ENCODE measurements at regions not wholly inside any gene's neighbourhood (a gene's known extent, or its start where the extent isn't known, plus 50 kb on each side); places are given as distances from the start of the nearest gene placed in this dataset.

DNA sequence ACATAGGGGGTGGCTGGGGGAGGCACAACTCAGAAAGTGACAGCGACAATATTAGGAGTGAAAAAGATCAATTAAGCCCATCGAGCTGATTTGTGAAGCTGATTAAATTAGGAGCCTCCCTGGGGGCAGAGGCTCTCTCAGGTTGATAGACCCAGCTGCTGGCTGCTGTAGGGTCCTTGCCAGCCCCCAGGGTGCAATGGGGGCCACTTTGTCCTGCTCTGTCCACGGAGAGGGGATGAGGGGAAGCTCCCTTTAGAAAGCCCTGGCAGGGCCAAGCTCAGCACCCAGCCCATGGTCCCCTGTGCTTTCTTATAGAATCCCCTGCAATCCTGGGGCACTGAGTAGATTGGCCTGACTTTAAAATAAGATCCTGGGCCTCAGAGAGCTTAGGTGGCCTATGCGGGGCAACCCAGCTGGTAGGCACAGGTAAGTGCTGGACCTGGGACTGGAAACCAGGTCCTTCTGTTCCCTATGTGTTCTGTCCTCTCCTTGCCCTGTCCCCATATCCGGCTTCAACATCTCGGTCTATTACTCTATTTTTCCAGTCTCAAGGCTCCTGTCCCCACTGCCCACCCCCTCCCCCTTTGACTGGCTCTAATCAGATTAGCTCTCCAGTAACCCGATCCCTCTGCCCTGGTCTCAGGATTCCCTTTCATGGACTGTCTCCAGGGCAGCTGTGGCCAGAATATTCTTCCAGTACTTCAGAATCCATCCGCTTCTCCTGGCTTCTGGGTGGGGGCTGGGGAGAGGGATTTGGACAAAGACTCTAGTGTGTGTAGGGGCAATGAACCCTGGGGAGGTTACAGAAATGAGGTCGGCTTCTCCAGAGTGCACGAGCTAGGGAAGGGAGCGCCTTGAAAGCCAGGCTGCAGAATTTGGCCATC, 259.6 kb downstream of the RPS24 start:
- TF ChIP-seq, protein P1, sequence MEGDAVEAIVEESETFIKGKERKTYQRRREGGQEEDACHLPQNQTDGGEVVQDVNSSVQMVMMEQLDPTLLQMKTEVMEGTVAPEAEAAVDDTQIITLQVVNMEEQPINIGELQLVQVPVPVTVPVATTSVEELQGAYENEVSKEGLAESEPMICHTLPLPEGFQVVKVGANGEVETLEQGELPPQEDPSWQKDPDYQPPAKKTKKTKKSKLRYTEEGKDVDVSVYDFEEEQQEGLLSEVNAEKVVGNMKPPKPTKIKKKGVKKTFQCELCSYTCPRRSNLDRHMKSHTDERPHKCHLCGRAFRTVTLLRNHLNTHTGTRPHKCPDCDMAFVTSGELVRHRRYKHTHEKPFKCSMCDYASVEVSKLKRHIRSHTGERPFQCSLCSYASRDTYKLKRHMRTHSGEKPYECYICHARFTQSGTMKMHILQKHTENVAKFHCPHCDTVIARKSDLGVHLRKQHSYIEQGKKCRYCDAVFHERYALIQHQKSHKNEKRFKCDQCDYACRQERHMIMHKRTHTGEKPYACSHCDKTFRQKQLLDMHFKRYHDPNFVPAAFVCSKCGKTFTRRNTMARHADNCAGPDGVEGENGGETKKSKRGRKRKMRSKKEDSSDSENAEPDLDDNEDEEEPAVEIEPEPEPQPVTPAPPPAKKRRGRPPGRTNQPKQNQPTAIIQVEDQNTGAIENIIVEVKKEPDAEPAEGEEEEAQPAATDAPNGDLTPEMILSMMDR (IDR thresholded peaks at IDR 0.05): no peak
- no peak for TF ChIP-seq POLR2A (IDR thresholded peaks at IDR 0.05)

All from thyroid gland (tissue), 4 donors.